Smooth muscle cell (in vitro differentiated cells): ENCODE measurements at regions not wholly inside any gene's neighbourhood (a gene's known extent, or its start where the extent isn't known, plus 50 kb on each side); places are given as distances from the start of the nearest gene placed in this dataset.

Experiments
- DNase-seq: peaks from one replicate; lab custom pipeline; 2025; ENCODE audit not compliant: unreplicated experiment; lab: John Stamatoyannopoulos, UW
- H2AFZ ChIP-seq: fragments of 200-600 bp; sonication (generic); 2 replicates; pipeline ENCODE4 v1.6.0; 2016; ENCODE audit warnings: antibody characterized with exemption, low read depth, mild to moderate bottlenecking
- H3F3A ChIP-seq: fragments of 200-600 bp; sonication (generic); 2 replicates; pipeline ENCODE4 v1.6.0; 2017; ENCODE audit warnings: antibody characterized with exemption, low read depth
- H3K27ac ChIP-seq: fragments of 200-600 bp; sonication (generic); 2 replicates; pipeline ENCODE4 v1.5.1; 2016; ENCODE audit warnings: low read depth, mild to moderate bottlenecking
- H3K27me3 ChIP-seq: fragments of 200-600 bp; sonication (generic); 2 replicates; pipeline ENCODE4 v1.6.1; 2016; ENCODE audit warnings: low read depth, mild to moderate bottlenecking
- H3K36me3 ChIP-seq: fragments of 200-600 bp; sonication (generic); 2 replicates; pipeline ENCODE4 v1.5.1; 2016; ENCODE audit warnings: low read depth
- H3K4me1 ChIP-seq: fragments of 200-600 bp; sonication (generic); 2 replicates; pipeline ENCODE4 v1.5.1; 2016; ENCODE audit warnings: low read depth
- H3K4me2 ChIP-seq: fragments of 200-600 bp; sonication (generic); 2 replicates; pipeline ENCODE4 v1.6.0; 2016; ENCODE audit warnings: mild to moderate bottlenecking
- H3K4me3 ChIP-seq: fragments of 200-600 bp; sonication (generic); 2 replicates; pipeline ENCODE4 v1.5.1; 2016; ENCODE audit warnings: mild to moderate bottlenecking
- H3K79me2 ChIP-seq: fragments of 200-600 bp; sonication (generic); 2 replicates; pipeline ENCODE4 v1.6.0; 2016; ENCODE audit warnings: low read depth, mild to moderate bottlenecking
- H3K9ac ChIP-seq: fragments of 200-600 bp; sonication (generic); 2 replicates; pipeline ENCODE4 v1.6.0; 2016; ENCODE audit warnings: low read depth
- H3K9me3 ChIP-seq: fragments of 200-600 bp; sonication (generic); replicated peaks from 2 replicates; pipeline ENCODE4 v1.5.1; 2016; ENCODE audit warnings: low read depth
- H4K20me1 ChIP-seq: fragments of 200-600 bp; sonication (generic); 2 replicates; pipeline ENCODE4 v1.6.0; 2016; ENCODE audit warnings: low read depth
- CTCF ChIP-seq: fragments of 200-600 bp; sonication (generic); IDR thresholded peaks from 2 replicates; pipeline ENCODE4 v1.5.1; 2017; ENCODE audit warnings: borderline replicate concordance, mild to moderate bottlenecking, antibody characterized with exemption; ENCODE audit not compliant: insufficient read depth, poor library complexity, severe bottlenecking
- WGBS: methylation state at CpG from one replicate; pipeline ENCODE4 v1.1.7; 2016; ENCODE audit warnings: low lambda C conversion rate; 5-methylcytosine and 5-hydroxymethylcytosine counted together

DNA sequence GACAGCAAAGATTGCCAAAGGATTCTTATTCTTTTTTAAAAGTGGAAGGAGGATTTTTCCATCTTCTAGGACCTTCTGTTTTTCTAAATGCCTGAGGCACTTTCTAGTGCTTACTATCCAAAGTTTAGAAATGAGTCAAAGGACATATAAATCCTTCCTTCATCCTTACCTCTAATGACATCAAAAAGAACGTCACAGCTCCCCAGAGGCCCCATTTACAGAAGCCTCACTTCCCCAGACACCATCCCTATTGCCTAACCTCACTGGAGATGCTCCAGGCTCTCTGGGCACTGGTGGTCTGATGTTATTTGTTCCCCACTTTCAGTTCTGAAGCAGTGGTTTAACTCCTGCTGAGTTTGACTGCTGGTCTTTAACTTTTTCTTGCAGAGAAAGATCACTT lies 504.3 kb downstream of the AGTPBP1 start:
- H4K20me1 ChIP-seq = no peaks in the 10 kb centered on the region
- no peak overlapping the region for H3K9ac ChIP-seq
- no peak overlapping the region for H3K4me3 ChIP-seq
- no peaks in the 10 kb centered on the region for H3K79me2 ChIP-seq
- WGBS = 33% methylated on average over 1 of the region's 1 CpG
- no peak for DNase-seq
- no peak overlapping the region for H3K4me2 ChIP-seq
- H3K27me3 ChIP-seq = no peaks in the 10 kb centered on the region
- no peaks in the 10 kb centered on the region for H3K9me3 ChIP-seq
- H3K27ac ChIP-seq = no peak overlapping the region
- no peaks in the 10 kb centered on the region for H3F3A ChIP-seq
- no peaks in the 10 kb centered on the region for H3K36me3 ChIP-seq
- H2AFZ ChIP-seq = no peak overlapping the region
- no peak for TF ChIP-seq CTCF
- no peaks in the 10 kb centered on the region for H3K4me1 ChIP-seq

GRCh38 chr9:85230081-85230480 lies 511.7 kb downstream of the AGTPBP1 start:
- H3K79me2 ChIP-seq = no peaks in the 10 kb centered on the region
- TF ChIP-seq CTCF = no peak
- WGBS = 93% methylated on average over 4 of the region's 4 CpGs

GRCh38 chr9:85228111-85228855 lies 513.5 kb downstream of the AGTPBP1 start:
- TF ChIP-seq CTCF = no peak
- WGBS = 13% methylated on average over 9 of the region's 9 CpGs
- H3K36me3 ChIP-seq = no peaks in the 10 kb centered on the region

More at GRCh38 chr9:85230081-85230480, 511.7 kb downstream of the AGTPBP1 start:
- Histone ChIP-seq H3K27me3 (no peaks in the 10 kb centered on the region), H3K36me3 (no peaks in the 10 kb centered on the region), H3K27ac (no peak overlapping the region), H3K9ac (no peak overlapping the region), H3F3A (peaks cover 14% of the 10 kb centered on the region), H3K4me1 (no peaks in the 10 kb centered on the region), H3K9me3 (no peaks in the 10 kb centered on the region), H3K4me3 (no peak overlapping the region), H4K20me1 (no peaks in the 10 kb centered on the region), H3K4me2 (no peak overlapping the region), H2AFZ (no peak overlapping the region)
- DNase-seq = no peak

GRCh38 chr9:85225180-85225579 lies 516.6 kb downstream of the AGTPBP1 start:
- H3K4me2 ChIP-seq = peak overlapping the region; percentile 47
- TF ChIP-seq CTCF = no peak
- H3K27me3 ChIP-seq = no peaks in the 10 kb centered on the region
- no peak overlapping the region for H3K9ac ChIP-seq
- no peak overlapping the region for H3K4me3 ChIP-seq
- no peaks in the 10 kb centered on the region for H3K79me2 ChIP-seq
- no peaks in the 10 kb centered on the region for H4K20me1 ChIP-seq
- H3K9me3 ChIP-seq = no peaks in the 10 kb centered on the region
- H3K4me1 ChIP-seq = no peaks in the 10 kb centered on the region
- H3K36me3 ChIP-seq = no peaks in the 10 kb centered on the region
- DNase-seq = no peak
- peak overlapping the region; percentile 40 for H3K27ac ChIP-seq
- peaks cover 14% of the 10 kb centered on the region for H3F3A ChIP-seq
- WGBS = 67% methylated on average over 2 of the region's 2 CpGs
- H2AFZ ChIP-seq = no peak overlapping the region

More at GRCh38 chr9:85228111-85228855, 513.5 kb downstream of the AGTPBP1 start:
- H4K20me1 ChIP-seq = no peaks in the 10 kb centered on the region
- no peaks in the 10 kb centered on the region for H3K9me3 ChIP-seq
- H3K4me1 ChIP-seq = no peaks in the 10 kb centered on the region
- peak overlapping the region; percentile 28 for H3K4me2 ChIP-seq
- no peaks in the 10 kb centered on the region for H3K79me2 ChIP-seq
- no peak overlapping the region for H3K9ac ChIP-seq
- no peak overlapping the region for H2AFZ ChIP-seq
- no peak overlapping the region for H3K4me3 ChIP-seq
- H3F3A ChIP-seq = peaks cover 14% of the 10 kb centered on the region
- no peaks in the 10 kb centered on the region for H3K27me3 ChIP-seq
- no peak for DNase-seq
- H3K27ac ChIP-seq = peak overlapping the region; percentile 51
